Skeletal muscle cell (primary cell): ENCODE measurements at regions not wholly inside any gene's neighbourhood (a gene's known extent, or its start where the extent isn't known, plus 50 kb on each side); places are given as distances from the start of the nearest gene placed in this dataset.

Source experiments
- DNase-seq: peaks from one replicate; pipeline ENCODE4 v3.0.0-alpha.2; 2010; ENCODE audit warnings: low read depth
- H3K4me3 ChIP-seq: 2 replicates; pipeline ENCODE4 v1.5.1; 2011; ENCODE audit warnings: low read depth, mild to moderate bottlenecking, control low read depth, low read length, moderate library complexity

GRCh38 chr9:12141422-12141821, 551.8 kb upstream of the TYRP1 start:
- no peak overlapping the region for H3K4me3 ChIP-seq
- no peak for DNase-seq

GRCh38 chr9:12155401-12156134, 537.6 kb upstream of the TYRP1 start:
- no peak for DNase-seq
- no peak overlapping the region for H3K4me3 ChIP-seq

DNA sequence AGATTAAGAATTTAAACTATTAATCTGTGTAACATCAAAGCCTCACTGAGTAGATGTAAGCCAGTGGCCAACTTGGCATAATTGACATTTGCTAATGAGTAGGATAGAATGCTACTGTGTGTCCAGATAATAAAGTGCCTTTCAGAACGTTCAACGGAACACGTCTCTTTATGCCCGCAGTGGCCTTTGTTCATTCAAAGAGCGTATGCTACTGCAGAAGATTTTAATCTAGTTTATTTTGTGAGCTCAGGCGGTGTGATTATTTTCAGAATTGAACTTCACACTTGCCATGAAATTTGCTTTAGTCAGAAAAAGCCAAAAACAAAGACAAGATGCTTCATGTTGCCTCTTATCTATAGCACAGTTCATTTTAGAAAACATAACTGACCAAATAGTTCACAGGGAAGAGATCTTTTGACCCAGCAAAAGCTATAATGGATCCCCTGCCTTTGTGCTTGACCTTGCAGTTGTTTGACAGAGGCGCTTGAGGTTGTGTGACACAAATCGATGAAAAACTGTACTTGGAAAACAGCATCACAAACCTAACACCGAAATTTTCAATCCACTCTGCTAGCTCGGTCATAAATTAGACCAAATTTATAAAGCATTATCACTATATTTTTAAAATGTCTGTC, 530.9 kb upstream of the TYRP1 start:
- no peak overlapping the region for H3K4me3 ChIP-seq
- no peak for DNase-seq

GRCh38 chr9:12163723-12164458, 529.3 kb upstream of the TYRP1 start:
- DNase-seq: no peak
- H3K4me3 ChIP-seq: no peak overlapping the region

- no peak for DNase-seq
These were observed 526.7 kb upstream of the TYRP1 start for GRCh38 chr9:12166518-12166917.

GRCh38 chr9:12170456-12170855, 522.7 kb upstream of the TYRP1 start:
- DNase-seq: no peak
- no peak overlapping the region for H3K4me3 ChIP-seq

More at GRCh38 chr9:12166518-12166917, 526.7 kb upstream of the TYRP1 start:
- H3K4me3 ChIP-seq: no peak overlapping the region

DNA sequence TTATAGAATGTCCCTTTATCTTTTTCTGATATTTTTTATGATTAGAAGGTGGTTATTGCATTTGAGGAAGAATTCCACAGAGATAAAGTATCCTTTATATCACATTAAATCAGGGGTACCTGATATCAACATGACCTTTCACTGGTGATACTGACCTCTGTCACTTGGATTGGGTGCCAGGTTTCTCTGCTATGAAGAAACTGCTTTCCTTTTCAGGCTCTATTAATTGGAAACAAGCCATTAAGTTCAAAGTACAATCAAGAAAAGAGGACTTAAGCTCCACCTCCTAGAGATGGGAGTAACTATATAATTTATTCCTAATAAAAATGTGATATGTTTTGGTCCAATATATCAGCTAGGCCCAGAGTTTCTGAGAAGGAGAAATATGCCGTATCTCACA, 514.6 kb upstream of the TYRP1 start:
- DNase-seq: no peak
- H3K4me3 ChIP-seq: no peak overlapping the region

DNA sequence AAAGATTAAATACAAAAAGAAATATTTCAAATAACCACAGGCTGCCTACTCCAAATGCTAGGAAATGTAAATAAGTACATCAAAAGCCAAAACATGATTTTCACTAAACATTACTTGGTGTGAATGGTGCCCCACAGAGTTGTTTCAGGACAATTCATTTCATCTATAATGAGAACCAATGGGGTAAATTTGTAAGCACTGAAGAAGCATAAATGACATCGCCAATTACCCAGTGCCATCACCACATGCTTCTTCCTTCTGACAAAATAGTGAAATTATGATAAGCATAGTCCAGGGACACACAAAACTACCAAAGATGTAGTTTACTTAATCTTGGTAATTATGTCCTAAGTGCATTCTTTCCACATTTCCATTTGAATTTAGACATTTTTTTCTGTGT, 510.4 kb upstream of the TYRP1 start:
- no peak overlapping the region for H3K4me3 ChIP-seq
- DNase-seq: no peak

- peak; percentile 66 for DNase-seq
- no peak overlapping the region for H3K4me3 ChIP-seq
These were observed 509.9 kb upstream of the TYRP1 start for GRCh38 chr9:12183321-12183720.

- no peak overlapping the region for H3K4me3 ChIP-seq
- DNase-seq: peak; percentile 53
These were observed 507.3 kb upstream of the TYRP1 start for GRCh38 chr9:12185856-12186255.

GRCh38 chr9:12191630-12192029, 501.6 kb upstream of the TYRP1 start:
- no peak for DNase-seq
- H3K4me3 ChIP-seq: no peak overlapping the region

DNA sequence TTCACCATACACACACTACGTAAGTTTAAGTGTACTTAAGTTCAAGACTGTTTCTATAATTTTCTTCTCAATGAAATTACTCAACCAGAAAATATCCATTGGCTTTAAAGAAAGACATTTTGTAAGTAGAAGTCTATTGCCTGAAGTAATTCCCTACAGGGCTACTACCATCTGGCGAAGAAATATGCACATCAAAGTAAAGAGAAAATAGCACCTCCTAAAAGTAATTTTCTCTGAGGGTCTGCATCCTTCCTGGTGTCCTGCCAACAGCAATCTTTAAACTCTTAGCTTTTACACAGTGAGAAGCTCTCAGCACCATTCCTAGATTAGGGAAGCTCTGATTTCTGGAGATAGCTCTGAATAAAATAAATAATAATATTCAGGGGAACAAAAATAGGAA, 498.5 kb upstream of the TYRP1 start:
- no peak for DNase-seq
- no peak overlapping the region for H3K4me3 ChIP-seq

- DNase-seq: no peak
- no peak overlapping the region for H3K4me3 ChIP-seq
These were observed 497.7 kb upstream of the TYRP1 start for GRCh38 chr9:12195456-12195855.

- H3K4me3 ChIP-seq: no peak overlapping the region
- no peak for DNase-seq
These were observed 488.7 kb upstream of the TYRP1 start for GRCh38 chr9:12204512-12204911.

DNA sequence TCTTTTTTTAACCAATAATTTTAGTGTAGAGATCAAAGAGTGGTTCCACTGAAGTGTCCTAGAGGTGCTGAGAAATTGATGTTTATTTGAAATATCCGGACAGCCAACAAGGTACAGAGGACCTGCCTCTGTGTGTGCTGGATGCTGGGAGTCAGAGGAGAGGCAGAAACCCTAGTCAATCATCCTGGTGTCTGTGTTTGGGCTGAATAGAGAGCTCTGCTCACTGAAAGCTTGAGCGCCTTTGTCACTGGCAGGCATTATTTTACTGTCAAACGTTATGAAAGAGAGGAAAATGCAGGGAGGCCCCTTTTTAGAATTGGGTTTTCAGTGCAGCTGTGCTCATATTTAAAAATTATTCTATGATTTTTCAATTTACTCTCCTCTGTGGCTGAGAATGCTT, 480.3 kb upstream of the TYRP1 start:
- H3K4me3 ChIP-seq: no peak overlapping the region

DNA sequence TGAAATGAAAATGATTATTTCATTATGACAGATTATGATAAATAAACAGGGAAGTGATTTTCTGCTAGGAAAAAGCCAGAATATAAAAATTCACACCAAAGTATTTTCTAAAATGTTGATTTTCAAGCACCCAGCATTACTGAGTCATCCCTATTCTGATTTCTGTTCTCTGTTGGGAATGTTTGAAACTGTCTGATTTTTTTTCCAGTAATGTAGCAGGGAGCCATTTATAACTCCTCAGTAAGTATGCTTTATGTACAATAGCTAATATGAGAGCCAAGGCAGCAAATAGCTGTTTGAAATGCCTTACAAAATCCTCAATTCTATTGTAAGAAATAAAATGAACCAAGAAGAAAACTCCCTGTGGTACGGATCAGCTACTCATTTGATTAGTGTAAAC, 471.7 kb upstream of the TYRP1 start:
- no peak for DNase-seq
- no peak overlapping the region for H3K4me3 ChIP-seq

More for the DNA sequence above, 480.3 kb upstream of the TYRP1 start:
- DNase-seq: no peak

DNA sequence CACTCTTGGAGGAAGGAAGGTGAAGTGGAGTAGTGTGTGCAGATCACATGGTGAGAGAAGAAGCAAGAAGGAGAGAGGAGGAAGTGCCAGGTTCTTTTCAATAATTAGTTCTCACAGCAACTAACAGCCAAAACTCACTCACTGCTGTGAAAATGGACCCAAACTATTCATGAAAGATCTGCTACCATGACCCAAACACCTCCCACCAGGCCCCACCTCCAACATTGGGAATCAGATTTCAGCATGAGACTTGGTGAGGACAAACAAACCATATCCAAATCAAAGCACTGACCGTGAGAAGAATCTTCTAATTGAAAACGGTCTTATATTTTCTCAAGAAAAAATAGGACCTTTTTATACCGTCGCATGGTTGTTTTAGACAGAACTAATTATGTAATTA, 468.7 kb upstream of the TYRP1 start:
- no peak overlapping the region for H3K4me3 ChIP-seq

GRCh38 chr9:12230708-12231107, 462.5 kb upstream of the TYRP1 start:
- no peak for DNase-seq
- H3K4me3 ChIP-seq: no peak overlapping the region

More for the DNA sequence above, 468.7 kb upstream of the TYRP1 start:
- DNase-seq: no peak

- no peak overlapping the region for H3K4me3 ChIP-seq
- DNase-seq: no peak
These were observed 461.4 kb upstream of the TYRP1 start for GRCh38 chr9:12231832-12232231.

DNA sequence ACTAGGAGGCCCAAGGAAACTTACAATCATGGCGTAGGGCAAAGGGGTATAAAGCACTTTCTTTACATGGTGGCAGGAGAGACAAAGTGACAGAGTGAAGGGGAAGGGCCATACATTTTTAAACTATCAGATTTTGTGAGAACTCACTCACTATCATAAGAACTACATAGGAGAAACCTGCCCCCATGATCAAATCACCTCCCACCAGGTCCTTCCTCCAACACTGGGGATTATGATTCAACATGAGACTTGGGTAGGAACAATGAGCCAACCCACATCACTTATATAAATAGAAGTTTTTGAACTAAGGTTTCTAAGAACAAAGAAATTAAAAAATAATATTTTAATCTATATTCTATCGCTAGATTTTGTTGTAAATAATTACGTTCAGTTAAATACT, 460.3 kb upstream of the TYRP1 start:
- DNase-seq: no peak
- H3K4me3 ChIP-seq: no peak overlapping the region

DNA sequence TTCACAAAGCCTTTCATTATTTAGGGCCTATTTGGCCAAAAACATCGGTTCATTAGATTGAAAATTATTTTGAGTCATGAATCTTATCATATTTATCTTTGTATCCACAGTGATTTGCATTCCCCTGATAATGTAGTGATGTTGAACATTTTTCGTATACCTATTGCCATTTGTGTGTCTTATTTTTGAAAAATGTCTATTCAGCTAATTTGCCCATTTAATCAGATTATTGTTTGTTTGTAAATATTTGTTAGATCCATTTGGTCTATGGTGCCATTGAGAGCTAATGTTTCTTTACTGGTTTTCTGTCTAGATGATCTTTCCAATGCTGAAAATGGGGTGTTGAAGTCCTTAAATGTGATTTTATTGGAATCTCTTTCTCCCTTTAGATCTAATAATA, 439.2 kb upstream of the TYRP1 start:
- H3K4me3 ChIP-seq: no peak overlapping the region
- no peak for DNase-seq
